ENCODE measurements at regions not wholly inside any gene's neighbourhood (a gene's known extent, or its start where the extent isn't known, plus 50 kb on each side); places are given as distances from the start of the nearest gene placed in this dataset.

GRCh38 chr3:28076246-28076645 is 165.2 kb upstream of the CMC1 start:
- Histone ChIP-seq H3K36me3 (ENCODE audit: control insufficient read depth, insufficient read depth, low read length) (no peaks in the 10 kb centered on the region), H3K4me3 (ENCODE audit: low read depth, low read length) (no peak overlapping the region), H3K27me3 (ENCODE audit: control insufficient read depth, insufficient read depth, low read length) (peaks cover 2% of the 10 kb centered on the region)
- no peak for TF ChIP-seq CTCF (IDR thresholded peaks at IDR 0.05; ENCODE audit: insufficient read depth, low read length, poor library complexity, severe bottlenecking)
- no peak for DNase-seq (ENCODE audit: low read depth)

DNA sequence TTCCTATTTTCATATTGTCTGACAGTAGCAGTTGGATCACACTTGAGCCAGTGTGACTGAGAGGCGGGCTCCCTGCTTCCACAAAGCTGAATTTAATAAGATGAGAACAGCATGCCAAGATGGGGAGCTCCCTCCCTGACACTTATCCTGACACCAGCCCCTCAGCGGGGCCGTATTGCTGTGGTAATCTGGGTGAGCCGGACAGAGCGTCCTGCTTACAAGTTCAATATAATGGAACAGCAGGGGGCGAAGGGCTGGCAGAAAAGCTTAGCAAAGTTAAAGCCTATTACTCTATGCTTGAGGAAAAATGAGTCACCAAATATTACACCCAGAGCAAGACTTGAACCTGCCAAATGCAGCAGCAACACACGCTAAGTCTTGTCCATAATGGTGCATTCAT is 163.8 kb upstream of the CMC1 start:
- Histone ChIP-seq H3K36me3 (ENCODE audit: control insufficient read depth, insufficient read depth, low read length) (no peaks in the 10 kb centered on the region), H3K4me3 (ENCODE audit: low read depth, low read length) (no peak overlapping the region), H3K27me3 (ENCODE audit: control insufficient read depth, insufficient read depth, low read length) (peaks cover 2% of the 10 kb centered on the region)
- DNase-seq (ENCODE audit: low read depth): no peak
- TF ChIP-seq CTCF (IDR thresholded peaks at IDR 0.05; ENCODE audit: insufficient read depth, low read length, poor library complexity, severe bottlenecking): no peak

GRCh38 chr3:28078536-28078935 is 162.9 kb upstream of the CMC1 start:
- H3K36me3 ChIP-seq (ENCODE audit: control insufficient read depth, insufficient read depth, low read length): no peaks in the 10 kb centered on the region
- H3K4me3 ChIP-seq (ENCODE audit: low read depth, low read length): no peak overlapping the region
- DNase-seq (ENCODE audit: low read depth): no peak
- peaks cover 2% of the 10 kb centered on the region for H3K27me3 ChIP-seq (ENCODE audit: control insufficient read depth, insufficient read depth, low read length)
- TF ChIP-seq CTCF (IDR thresholded peaks at IDR 0.05; ENCODE audit: insufficient read depth, low read length, poor library complexity, severe bottlenecking): no peak

GRCh38 chr3:28080716-28081115 is 160.7 kb upstream of the CMC1 start:
- peaks cover 2% of the 10 kb centered on the region for H3K27me3 ChIP-seq (ENCODE audit: control insufficient read depth, insufficient read depth, low read length)
- no peak for DNase-seq (ENCODE audit: low read depth)
- no peaks in the 10 kb centered on the region for H3K36me3 ChIP-seq (ENCODE audit: control insufficient read depth, insufficient read depth, low read length)
- H3K4me3 ChIP-seq (ENCODE audit: low read depth, low read length): no peak overlapping the region
- no peak for TF ChIP-seq CTCF (IDR thresholded peaks at IDR 0.05; ENCODE audit: insufficient read depth, low read length, poor library complexity, severe bottlenecking)

GRCh38 chr3:28081533-28081947 is 159.9 kb upstream of the CMC1 start:
- Histone ChIP-seq H3K36me3 (ENCODE audit: control insufficient read depth, insufficient read depth, low read length) (no peaks in the 10 kb centered on the region), H3K4me3 (ENCODE audit: low read depth, low read length) (no peak overlapping the region), H3K27me3 (ENCODE audit: control insufficient read depth, insufficient read depth, low read length) (peaks cover 2% of the 10 kb centered on the region)
- TF ChIP-seq CTCF (IDR thresholded peaks at IDR 0.05; ENCODE audit: insufficient read depth, low read length, poor library complexity, severe bottlenecking): no peak
- no peak for DNase-seq (ENCODE audit: low read depth)

DNA sequence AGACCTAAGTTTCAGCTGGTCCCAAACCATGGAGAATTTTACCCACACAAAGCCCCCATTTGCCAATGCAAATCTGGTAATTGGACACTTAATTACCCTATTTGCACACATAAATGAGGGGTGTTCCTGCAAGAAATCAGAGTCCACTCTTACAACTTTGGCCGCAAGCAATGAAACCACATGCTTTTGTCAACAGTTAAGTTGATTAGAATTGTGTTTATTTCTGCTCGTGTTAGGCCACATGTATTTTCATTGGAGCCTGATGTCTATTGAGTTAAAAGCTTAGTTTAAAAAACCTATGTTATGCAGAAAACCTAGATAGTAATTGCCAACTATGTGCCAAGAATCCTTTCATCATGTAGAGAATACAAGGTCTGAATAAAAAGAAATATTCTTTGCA is 153.8 kb upstream of the CMC1 start:
- Histone ChIP-seq H3K36me3 (ENCODE audit: control insufficient read depth, insufficient read depth, low read length) (no peaks in the 10 kb centered on the region), H3K27me3 (ENCODE audit: control insufficient read depth, insufficient read depth, low read length) (no peaks in the 10 kb centered on the region), H3K4me3 (ENCODE audit: low read depth, low read length) (no peak overlapping the region)
- DNase-seq (ENCODE audit: low read depth): no peak
- TF ChIP-seq CTCF (IDR thresholded peaks at IDR 0.05; ENCODE audit: insufficient read depth, low read length, poor library complexity, severe bottlenecking): no peak
